Stimulated activated CD4-positive, alpha-beta T cell treated with anti-CD3 and anti-CD28 coated beads, Interleukin-12 subunit alpha, Interleukin-12 subunit beta, amount 100 ng/mL, for 48 hours (primary cell): ENCODE measurements at regions not wholly inside any gene's neighbourhood (a gene's known extent, or its start where the extent isn't known, plus 50 kb on each side); places are given as distances from the start of the nearest gene placed in this dataset.

Experiments
- DNase-seq, 3 donors: peaks; one replicate each; pipeline ENCODE4 v3.0.0-alpha.2; 2020; ENCODE audit warnings: low read depth in 2 of 3, low spot score in 1 of 3

GRCh38 chr17:65406552-65406951 is 154.9 kb downstream of the AXIN2 start:
- DNase-seq: no peak

- no peak for DNase-seq
Measured at GRCh38 chr17:65405563-65405962, 155.9 kb downstream of the AXIN2 start.

DNA sequence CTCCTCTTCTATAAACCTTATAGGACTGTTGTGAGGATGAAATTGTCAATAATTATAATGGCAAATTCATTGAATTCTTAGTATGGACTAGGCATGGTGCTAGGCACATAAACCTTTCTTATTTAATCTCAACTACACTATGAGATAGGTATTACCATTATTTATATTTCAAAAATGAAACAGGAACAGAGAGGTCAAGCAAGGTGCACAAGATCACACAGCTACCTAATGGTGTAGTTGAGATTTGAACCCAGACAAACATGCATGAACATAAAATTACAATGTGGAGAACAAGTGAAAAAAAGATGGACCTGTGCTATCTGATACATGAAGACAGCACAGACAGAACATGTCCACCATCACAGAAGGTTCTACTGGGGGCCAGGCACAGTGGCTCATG is 156.7 kb downstream of the AXIN2 start:
- no peak for DNase-seq

DNA sequence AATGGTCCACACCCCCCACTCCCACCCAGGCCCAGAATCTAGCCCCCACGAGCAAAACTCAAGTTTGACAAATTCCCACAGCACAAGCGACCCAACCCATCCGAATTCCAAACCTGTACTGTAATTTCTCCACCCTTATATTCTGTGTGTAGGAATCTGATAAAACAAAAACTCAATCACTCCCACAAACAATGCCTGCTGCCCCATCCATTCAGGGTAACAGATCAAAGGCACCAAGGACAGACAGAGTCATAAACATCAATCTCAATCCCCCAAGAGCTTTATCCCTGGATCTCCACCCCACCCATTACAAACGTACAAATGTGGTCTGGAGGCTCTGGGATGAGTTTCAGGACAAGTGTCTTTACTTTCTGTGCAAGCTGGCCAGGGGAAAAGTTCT is 157.8 kb downstream of the AXIN2 start:
- DNase-seq: no peak

DNA sequence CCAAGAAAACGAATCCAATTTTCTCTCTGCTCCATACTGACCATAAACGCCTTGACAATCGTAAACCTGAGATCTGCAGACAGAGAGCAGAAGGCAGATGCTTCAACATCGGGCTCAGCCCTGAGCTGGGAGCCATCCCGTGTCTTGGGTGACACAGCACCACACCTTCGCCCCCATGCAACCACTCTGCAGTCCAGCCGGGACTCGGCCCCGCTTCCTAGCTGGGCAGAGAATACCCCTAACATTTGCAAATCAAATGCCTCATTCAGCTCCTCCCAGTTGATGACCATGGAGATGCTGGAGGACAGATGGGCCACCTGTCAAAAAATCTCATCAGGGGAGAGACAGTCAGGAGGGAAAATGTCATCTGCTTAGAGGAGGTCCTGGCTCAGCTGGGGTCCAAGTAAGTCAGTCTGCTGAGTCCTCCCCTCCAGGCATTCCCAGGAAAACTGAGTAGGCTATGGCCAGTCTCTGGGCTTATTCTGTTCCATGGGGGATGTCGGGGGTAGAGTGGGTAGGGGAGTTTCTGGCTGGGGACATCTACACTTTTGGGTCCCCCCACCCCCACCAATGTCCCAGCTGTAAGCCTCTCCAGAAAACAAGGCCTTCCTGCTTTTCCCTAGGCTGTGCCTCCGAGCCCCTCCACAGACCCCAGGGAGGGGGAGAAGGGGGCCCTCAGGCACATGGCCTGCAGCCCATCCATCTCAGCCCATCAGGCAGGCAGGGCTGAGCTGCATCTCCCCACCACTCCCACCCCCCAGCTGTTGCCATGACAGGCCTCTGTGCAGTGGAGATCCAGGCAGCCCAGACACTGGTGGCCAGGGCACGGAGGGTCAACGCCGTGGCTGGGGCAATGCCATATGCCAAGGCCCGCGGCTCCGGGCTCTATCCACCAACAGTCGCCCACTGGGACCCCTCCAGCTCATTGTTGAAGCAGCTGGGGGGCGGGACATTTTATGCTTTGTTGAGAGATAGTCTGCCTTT is 158.6 kb downstream of the AXIN2 start:
- no peak for DNase-seq

- DNase-seq: no peak
Measured at GRCh38 chr17:65401561-65401960, 159.9 kb downstream of the AXIN2 start.

DNA sequence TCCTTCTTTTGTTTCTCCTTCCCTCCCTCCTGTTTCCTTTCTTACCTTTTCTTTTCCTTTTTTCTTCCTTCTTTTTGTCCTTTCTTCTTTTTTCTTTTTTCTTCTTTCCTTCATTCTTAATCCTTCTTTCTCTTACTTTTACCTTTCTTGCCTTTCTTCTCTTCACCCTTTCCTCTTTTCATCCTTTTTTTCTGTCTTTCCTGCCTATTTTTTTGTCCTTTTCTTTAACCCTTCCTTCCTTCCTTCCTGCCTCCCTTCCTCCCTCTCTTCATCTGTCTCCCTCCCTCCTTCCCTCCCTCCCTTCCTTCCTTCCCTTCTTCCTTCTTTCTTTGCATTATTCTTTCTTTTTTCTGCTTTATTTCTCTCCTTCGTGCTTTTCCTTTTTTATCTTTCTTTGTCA is 160.7 kb downstream of the AXIN2 start:
- no peak for DNase-seq

GRCh38 chr17:65398040-65398787 is 163.2 kb downstream of the AXIN2 start:
- no peak for DNase-seq

DNA sequence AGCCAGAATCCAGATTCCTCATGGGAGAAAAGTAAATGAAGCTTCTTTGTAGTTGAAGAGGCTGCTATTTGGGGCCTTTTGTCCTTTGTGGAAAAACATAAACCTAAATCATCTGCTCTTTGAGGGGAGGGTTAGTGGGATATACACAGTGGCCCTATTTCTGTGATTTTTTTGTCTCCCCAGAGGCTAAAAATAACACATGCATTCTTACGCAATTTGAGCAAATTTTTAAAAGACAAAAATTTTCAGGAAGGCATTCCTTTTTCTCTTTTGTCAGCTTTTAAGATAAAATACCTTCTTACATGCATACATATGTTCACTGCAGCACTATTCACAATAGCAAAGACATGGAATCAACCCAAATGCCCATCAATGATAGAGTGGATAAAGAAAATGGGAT is 165.5 kb downstream of the AXIN2 start:
- no peak for DNase-seq

GRCh38 chr17:65394811-65395472 is 166.5 kb downstream of the AXIN2 start:
- DNase-seq: no peak

- DNase-seq: no peak
Measured at GRCh38 chr17:65393514-65393913, 167.9 kb downstream of the AXIN2 start.

- DNase-seq: no peak
Measured at GRCh38 chr17:65389949-65390348, 171.5 kb downstream of the AXIN2 start.

DNA sequence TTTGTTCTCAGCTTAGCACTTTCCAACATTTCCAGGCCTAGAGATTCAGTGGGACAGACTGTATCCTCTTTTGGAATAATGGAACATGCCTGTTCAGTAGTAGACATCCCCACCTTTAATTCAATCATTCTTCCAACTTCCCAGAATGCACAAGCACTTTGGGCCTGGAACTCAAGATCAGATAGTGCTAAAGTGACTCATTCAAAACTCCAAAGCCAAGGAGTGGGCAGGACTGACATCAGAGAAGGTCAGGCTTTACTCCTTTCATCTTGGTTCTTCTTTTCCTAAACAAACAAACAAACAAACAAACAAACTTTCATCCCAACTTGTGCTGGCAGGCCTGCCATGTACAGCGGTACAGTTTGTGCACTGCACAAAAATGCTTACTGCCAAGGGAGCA is 172.0 kb downstream of the AXIN2 start:
- DNase-seq: no peak

DNA sequence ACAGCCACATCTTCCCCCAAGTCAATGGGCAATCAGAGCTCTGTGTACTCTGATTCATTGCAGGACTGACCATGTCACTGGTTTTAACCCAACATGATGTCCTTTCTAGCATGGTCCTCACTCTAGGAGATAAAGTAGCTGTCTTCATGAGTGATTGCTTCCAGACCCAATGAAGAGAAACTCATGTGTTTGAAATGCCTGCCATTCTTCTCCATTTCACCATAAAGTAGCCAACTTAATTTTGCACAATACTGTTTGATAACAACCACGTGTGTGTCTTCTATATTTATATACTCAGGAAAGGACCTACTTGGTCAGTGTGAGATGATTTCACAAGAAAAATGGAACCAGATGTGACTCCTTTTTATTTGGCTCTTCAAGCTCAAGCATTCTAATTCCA is 172.5 kb downstream of the AXIN2 start:
- DNase-seq: no peak

- DNase-seq: no peak
Measured at GRCh38 chr17:65387322-65387721, 174.1 kb downstream of the AXIN2 start.

GRCh38 chr17:65385726-65386125 is 175.7 kb downstream of the AXIN2 start:
- DNase-seq: no peak

DNA sequence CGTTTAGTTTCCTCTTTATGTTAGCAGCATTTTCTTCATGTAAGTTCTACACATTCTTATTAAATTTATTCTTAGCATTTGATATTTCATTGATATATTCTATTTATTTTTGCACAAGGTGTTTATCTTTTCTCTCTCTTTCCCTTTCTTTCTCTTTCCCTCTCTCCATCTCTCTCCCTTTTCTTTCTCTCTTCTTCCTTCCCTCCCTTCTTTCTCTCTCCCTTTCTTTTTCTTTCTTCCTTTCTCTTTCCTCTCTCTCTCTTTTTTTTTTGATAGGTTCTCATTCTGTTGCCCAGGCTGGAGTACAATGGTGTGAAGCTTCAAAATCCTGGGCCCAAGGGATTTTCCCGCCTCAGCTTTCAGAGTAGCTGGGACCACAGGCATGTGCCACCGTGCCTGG is 176.4 kb downstream of the AXIN2 start:
- no peak for DNase-seq

- DNase-seq: no peak
Measured at GRCh38 chr17:65381152-65381551, 180.3 kb downstream of the AXIN2 start.

- DNase-seq: no peak
Measured at GRCh38 chr17:65374966-65375365, 186.5 kb downstream of the AXIN2 start.

- no peak for DNase-seq
Measured at GRCh38 chr17:65371702-65372101, 189.7 kb downstream of the AXIN2 start.

GRCh38 chr17:65370669-65371131 is 190.7 kb downstream of the AXIN2 start:
- no peak for DNase-seq

DNA sequence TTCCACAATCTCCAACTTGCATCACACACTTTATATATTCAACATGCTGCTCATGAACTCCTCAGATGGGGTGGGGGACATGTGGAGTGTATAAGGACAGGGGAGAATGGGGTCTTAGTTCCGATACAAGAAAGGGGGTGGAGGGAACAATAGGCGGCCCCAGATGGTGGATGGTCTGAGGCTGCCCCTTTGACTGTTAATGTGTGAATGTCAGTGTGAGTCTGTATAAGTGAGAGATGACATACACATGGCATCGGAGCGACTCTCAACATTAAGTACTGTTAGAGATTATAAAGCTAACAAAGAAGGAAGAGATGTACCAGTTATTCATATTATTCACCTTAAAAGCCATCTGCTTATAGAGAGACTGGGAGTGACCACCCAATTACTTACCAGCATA is 193.1 kb downstream of the AXIN2 start:
- no peak for DNase-seq
